Endothelial cell of umbilical vein (primary cell): ENCODE measurements at regions not wholly inside any gene's neighbourhood (a gene's known extent, or its start where the extent isn't known, plus 50 kb on each side); places are given as distances from the start of the nearest gene placed in this dataset.
"Not testable (repeated sequence)": the region's sequence is repeated elsewhere in the genome, so short reads cannot be mapped to it uniquely, and the experiment has no call there.

ENCODE experiments used
- BruUV-seq: library from RNA; stranded (reverse); fragments of 400-500 nt; replicated peaks from 2 replicates; lab custom pipeline; 2021; lab: Mats Ljungman, UMichigan
- CTCF ChIA-PET: fragments of 300-600, 350-600 bp; sonication (Branson Sonifier 250); formaldehyde crosslinking; loops from one replicate; lab custom pipeline; 2021; ENCODE audit warnings: antibody characterized with exemption, inconsistent platforms; lab: Charles Lee
- POLR2A ChIA-PET: fragments of 300-600, 350-600 bp; sonication (Branson Sonifier 250); formaldehyde crosslinking; loops from one replicate; lab custom pipeline; 2021; ENCODE audit warnings: antibody characterized with exemption, inconsistent platforms; lab: Charles Lee
- DNase-seq: peaks from one replicate; pipeline ENCODE4 v3.0.0-alpha.2; 2011; ENCODE audit warnings: low read depth, low spot score
- FAIRE-seq: peaks from 2 replicates; lab custom pipeline; 2011; peaks lifted over from hg19 to GRCh38; lab: Jason Lieb, UNC
- H2AFZ ChIP-seq: 2 replicates; pipeline ENCODE4 v1.6.0; 2012; ENCODE audit warnings: low read depth, low read length, control low read depth, inconsistent platforms
- H3K27ac ChIP-seq: 2 replicates; pipeline ENCODE4 v1.5.1; 2011; ENCODE audit warnings: low read depth, mild to moderate bottlenecking, control low read depth, low read length, moderate library complexity; ENCODE audit not compliant: insufficient read depth
- H3K27me3 ChIP-seq, 2 experiments: 2 replicates each; pipeline versions ENCODE4 v1.6.0 to v1.6.1; 2011; ENCODE audit warnings: low read length in 2 of 2, mixed read lengths in 1 of 2; ENCODE audit not compliant: control insufficient read depth in 2 of 2, insufficient read depth in 2 of 2
- H3K36me3 ChIP-seq, 2 experiments: 2 replicates in 1 of 2; 3 replicates in 1 of 2; pipeline ENCODE4 v1.5.1; 2011; ENCODE audit warnings: low read length in 2 of 2, mild to moderate bottlenecking in 1 of 2, moderate library complexity in 1 of 2; ENCODE audit not compliant: control insufficient read depth in 2 of 2, insufficient read depth in 2 of 2; ENCODE audit errors: extremely low read depth in 1 of 2
- H3K4me1 ChIP-seq: 3 replicates; pipeline ENCODE4 v1.5.1; 2011; ENCODE audit warnings: mild to moderate bottlenecking, low read length; ENCODE audit not compliant: control insufficient read depth, insufficient read depth; ENCODE audit errors: extremely low read depth
- H3K4me2 ChIP-seq: 2 replicates; pipeline ENCODE4 v1.6.1; 2011; ENCODE audit warnings: low read length, control low read depth, mixed read lengths; ENCODE audit not compliant: insufficient read depth
- H3K4me3 ChIP-seq, 3 experiments: fragments of 200-600 bp in 1 of 3; sonication (generic), shearing (Covaris generic) in 1 of 3; replicated peaks in 1 of 3; 2 replicates each; pipeline ENCODE4 v1.5.1; 2011 to 2016; ENCODE audit warnings: control low read depth in 3 of 3, low read length in 3 of 3, mild to moderate bottlenecking in 2 of 3, inconsistent platforms in 1 of 3, low read depth in 1 of 3, moderate library complexity in 1 of 3; ENCODE audit not compliant: insufficient read depth in 1 of 3
- H3K79me2 ChIP-seq: 2 replicates; pipeline ENCODE4 v1.6.0; 2012; ENCODE audit warnings: low read length, inconsistent platforms; ENCODE audit not compliant: control insufficient read depth, insufficient read depth
- H3K9ac ChIP-seq: replicated peaks from 2 replicates; pipeline ENCODE3; 2011; ENCODE audit warnings: low read length, control low read depth; ENCODE audit not compliant: insufficient read depth; ENCODE audit errors: extremely low read depth
- H3K9me1 ChIP-seq: replicated peaks from 3 replicates; pipeline ENCODE4 v1.6.0; 2011; ENCODE audit warnings: mild to moderate bottlenecking, low read length; ENCODE audit not compliant: control insufficient read depth, insufficient read depth; ENCODE audit errors: extremely low read depth
- H3K9me3 ChIP-seq: replicated peaks from 2 replicates; pipeline ENCODE4 v1.5.1; 2012; ENCODE audit warnings: low read length, inconsistent platforms; ENCODE audit not compliant: control insufficient read depth, insufficient read depth
- H4K20me1 ChIP-seq: replicated peaks from 2 replicates; pipeline ENCODE3; 2011; ENCODE audit warnings: mild to moderate bottlenecking, low read length; ENCODE audit not compliant: control insufficient read depth, insufficient read depth; ENCODE audit errors: extremely low read depth
- FOS ChIP-seq: IDR thresholded peaks from 2 replicates; pipeline ENCODE4 v1.6.1; 2011; ENCODE audit warnings: mild to moderate bottlenecking, low read length, moderate library complexity, borderline replicate concordance; ENCODE audit not compliant: insufficient read depth
- MAX ChIP-seq: IDR thresholded peaks from 2 replicates; pipeline ENCODE4 v1.6.1; 2011; ENCODE audit not compliant: insufficient read depth, insufficient read length
- POLR2AphosphoS5 ChIP-seq: IDR thresholded peaks from 2 replicates; pipeline ENCODE4 v1.6.1; 2012; ENCODE audit warnings: low read depth, mild to moderate bottlenecking, control low read depth, low read length, moderate library complexity; ENCODE audit not compliant: insufficient read depth
- dilution Hi-C: fragments of 300-500 bp; cut with MboI; formaldehyde crosslinking; loops from one replicate; pipeline ENCODE4 v1.15.0; 2019; ENCODE audit warnings: low sequenced_read_pairs; ENCODE audit not compliant: extremely low pct_ligation_motif_present
- intact Hi-C: fragments of 100-400 bp; cut with micrococcal nuclease; formaldehyde crosslinking; loops from one replicate; pipeline ENCODE4 v1.10.0; 2022

- no peak for TF ChIP-seq FOS
- TF ChIP-seq MAX = no peak
- TF ChIP-seq POLR2AphosphoS5 = no peak
- DNase-seq (no peak), FAIRE-seq (no peak)
- no peaks in the 10 kb centered on the region for H3K9me3 ChIP-seq
- H3K79me2 ChIP-seq = no peaks in the 10 kb centered on the region
- no peak overlapping the region for H2AFZ ChIP-seq
- no peaks in the 10 kb centered on the region for H3K36me3 ChIP-seq
- POLR2A ChIA-PET = no interaction called here
- H3K4me2 ChIP-seq = no peak overlapping the region
- no peak overlapping the region for H3K27ac ChIP-seq
- H3K9me1 ChIP-seq = no peaks in the 10 kb centered on the region
- H4K20me1 ChIP-seq = no peaks in the 10 kb centered on the region
- intact Hi-C loops (no loop called here), dilution Hi-C loops (no loop called here)
- no TSS peak for BruUV-seq
- H3K4me1 ChIP-seq = no peaks in the 10 kb centered on the region
- no peak overlapping the region for H3K4me3 ChIP-seq
- no peaks in the 10 kb centered on the region for H3K27me3 ChIP-seq
- H3K9ac ChIP-seq = no peak overlapping the region
- CTCF ChIA-PET = no interaction called here
These were observed 157.7 kb upstream of the LHX8 start for GRCh38 chr1:74976491-74976890.

DNA sequence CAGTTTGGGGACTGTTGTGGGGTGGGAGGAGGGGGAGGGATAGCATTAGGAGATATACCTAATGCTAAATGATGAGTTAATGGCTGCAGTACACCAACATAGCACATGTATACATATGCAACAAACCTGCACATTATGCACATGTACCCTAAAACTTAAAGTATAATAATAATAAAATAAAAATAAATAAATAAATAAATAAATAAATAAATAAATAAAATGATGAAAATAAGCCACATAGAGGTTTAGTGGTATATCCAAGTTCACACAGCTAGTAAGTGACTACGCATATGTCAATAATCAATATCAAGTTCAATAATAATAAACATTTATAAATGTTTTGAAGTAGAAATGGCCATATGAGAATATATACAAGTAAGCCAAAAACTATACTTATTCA, 141.7 kb upstream of the LHX8 start:
- H4K20me1 ChIP-seq, H3K79me2 ChIP-seq, DNase-seq, intact Hi-C loops, dilution Hi-C loops, H2AFZ ChIP-seq, FAIRE-seq, H3K4me1 ChIP-seq, H3K9me3 ChIP-seq, H3K4me2 ChIP-seq, H3K27me3 ChIP-seq, POLR2A ChIA-PET, BruUV-seq, CTCF ChIA-PET, H3K4me3 ChIP-seq, H3K9me1 ChIP-seq, H3K9ac ChIP-seq, H3K27ac ChIP-seq, H3K36me3 ChIP-seq: not testable (repeated sequence)
